ENCODE measurements at regions not wholly inside any gene's neighbourhood (a gene's known extent, or its start where the extent isn't known, plus 50 kb on each side); places are given as distances from the start of the nearest gene placed in this dataset.

GRCh38 chr1:82287556-82287955, 486.8 kb downstream of the ADGRL2 start:
- no peak for TF ChIP-seq CTCF (IDR thresholded peaks at IDR 0.05)
- no peak for TF ChIP-seq POLR2A (IDR thresholded peaks at IDR 0.05)

Data from uterus (tissue), 2 donors.